LNCAP (cell line): ENCODE measurements at regions not wholly inside any gene's neighbourhood (a gene's known extent, or its start where the extent isn't known, plus 50 kb on each side); places are given as distances from the start of the nearest gene placed in this dataset.

ENCODE experiments used
- TF ChIP-seq, protein P1 (sequence below): fragments of 450-650 bp; IDR thresholded peaks from 2 replicates; pipeline ENCODE4 v1.5.1; 2017; ENCODE audit warnings: mild to moderate bottlenecking

DNA sequence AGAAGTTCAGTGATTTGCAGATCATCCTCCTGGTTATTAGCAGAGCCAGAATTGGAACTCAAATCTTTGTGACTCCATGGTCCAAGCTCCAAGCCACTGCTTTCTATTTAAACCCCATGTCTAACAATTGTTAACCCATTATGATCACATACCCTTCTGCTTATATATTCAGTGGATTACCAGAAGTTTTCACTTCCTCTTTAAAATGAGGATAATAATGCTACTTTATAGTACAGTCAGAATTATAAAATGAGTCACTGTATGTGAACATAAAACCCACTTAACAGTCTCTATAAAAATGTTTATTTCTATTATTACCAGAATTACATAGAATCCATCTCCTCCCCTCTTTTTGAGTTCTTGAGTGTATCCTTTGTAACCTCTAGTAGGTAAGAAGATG, 550.7 kb upstream of the DPPA4 start:
- TF ChIP-seq, protein P1, sequence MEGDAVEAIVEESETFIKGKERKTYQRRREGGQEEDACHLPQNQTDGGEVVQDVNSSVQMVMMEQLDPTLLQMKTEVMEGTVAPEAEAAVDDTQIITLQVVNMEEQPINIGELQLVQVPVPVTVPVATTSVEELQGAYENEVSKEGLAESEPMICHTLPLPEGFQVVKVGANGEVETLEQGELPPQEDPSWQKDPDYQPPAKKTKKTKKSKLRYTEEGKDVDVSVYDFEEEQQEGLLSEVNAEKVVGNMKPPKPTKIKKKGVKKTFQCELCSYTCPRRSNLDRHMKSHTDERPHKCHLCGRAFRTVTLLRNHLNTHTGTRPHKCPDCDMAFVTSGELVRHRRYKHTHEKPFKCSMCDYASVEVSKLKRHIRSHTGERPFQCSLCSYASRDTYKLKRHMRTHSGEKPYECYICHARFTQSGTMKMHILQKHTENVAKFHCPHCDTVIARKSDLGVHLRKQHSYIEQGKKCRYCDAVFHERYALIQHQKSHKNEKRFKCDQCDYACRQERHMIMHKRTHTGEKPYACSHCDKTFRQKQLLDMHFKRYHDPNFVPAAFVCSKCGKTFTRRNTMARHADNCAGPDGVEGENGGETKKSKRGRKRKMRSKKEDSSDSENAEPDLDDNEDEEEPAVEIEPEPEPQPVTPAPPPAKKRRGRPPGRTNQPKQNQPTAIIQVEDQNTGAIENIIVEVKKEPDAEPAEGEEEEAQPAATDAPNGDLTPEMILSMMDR: no peak

GRCh38 chr3:109897734-109898133, 560.4 kb upstream of the DPPA4 start:
- TF ChIP-seq, protein P1: no peak

- TF ChIP-seq, protein P1: no peak
Measured at GRCh38 chr3:109899925-109900324, 562.6 kb upstream of the DPPA4 start.

DNA sequence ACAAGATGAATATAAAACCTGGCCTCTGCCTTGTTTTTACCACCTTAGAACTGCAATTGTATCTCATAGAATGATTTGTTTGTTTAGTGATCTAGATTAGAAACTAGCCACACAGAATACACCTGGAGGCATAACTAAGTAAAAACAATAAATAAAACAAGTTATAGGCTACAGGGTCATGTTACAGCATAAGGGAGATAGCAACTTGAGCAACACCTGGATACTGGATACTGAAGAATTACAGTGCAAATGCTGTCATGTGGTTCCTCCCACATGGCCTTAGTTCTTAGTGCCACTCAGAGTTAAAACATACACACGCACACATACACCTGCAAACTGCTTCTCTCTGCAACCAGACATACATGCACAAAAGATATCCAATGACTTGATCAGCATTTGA, 563.4 kb upstream of the DPPA4 start:
- TF ChIP-seq, protein P1: no peak

- TF ChIP-seq, protein P1: no peak
Measured at GRCh38 chr3:109902549-109902948, 565.2 kb upstream of the DPPA4 start.

DNA sequence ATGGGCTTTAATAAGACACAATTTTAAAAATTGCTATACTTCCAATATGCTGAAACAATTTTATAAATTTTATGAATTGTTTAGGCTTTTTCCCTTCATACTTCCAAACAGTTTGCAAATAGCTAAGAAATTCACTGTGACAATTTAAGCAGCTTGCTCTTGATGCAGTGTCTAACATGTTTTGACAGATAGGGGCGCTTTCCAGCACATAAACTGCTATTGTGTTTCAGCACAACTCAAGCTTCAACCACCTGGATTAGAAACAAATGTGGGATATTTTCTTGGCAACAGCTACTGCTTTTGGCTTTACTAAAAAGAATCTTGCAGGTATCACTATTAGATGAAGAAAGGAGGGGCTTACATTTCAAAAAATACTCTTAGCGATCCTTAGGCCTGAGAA, 565.8 kb upstream of the DPPA4 start:
- TF ChIP-seq, protein P1: no peak

GRCh38 chr3:109910772-109911171, 573.4 kb upstream of the DPPA4 start:
- TF ChIP-seq, protein P1: no peak

- TF ChIP-seq, protein P1: no peak
Measured at GRCh38 chr3:109918740-109919139, 581.4 kb upstream of the DPPA4 start.
